NT2/D1 (cell line): ENCODE measurements at regions not wholly inside any gene's neighbourhood (a gene's known extent, or its start where the extent isn't known, plus 50 kb on each side); places are given as distances from the start of the nearest gene placed in this dataset.

Experiments used
- SUZ12 ChIP-seq: IDR thresholded peaks from 2 replicates; pipeline ENCODE4 v1.6.1; 2011; ENCODE audit not compliant: insufficient read length, insufficient read depth; ENCODE audit errors: extremely low read depth
- YY1 ChIP-seq: IDR thresholded peaks from 2 replicates; pipeline ENCODE4 v1.6.1; 2011; ENCODE audit not compliant: insufficient read length, insufficient read depth
- ZNF274 ChIP-seq: IDR thresholded peaks from 2 replicates; pipeline ENCODE4 v1.6.1; 2011; ENCODE audit warnings: mild to moderate bottlenecking, low read depth, low read length

GRCh38 chr4:107366900-107367299, 330.8 kb upstream of the DKK2 start:
- TF ChIP-seq SUZ12 (no peak), YY1 (no peak), ZNF274 (no peak)
